Mesothelial cell of epicardium (in vitro differentiated cells): ENCODE measurements at regions not wholly inside any gene's neighbourhood (a gene's known extent, or its start where the extent isn't known, plus 50 kb on each side); places are given as distances from the start of the nearest gene placed in this dataset.
"Not testable (repeated sequence)": the region's sequence is repeated elsewhere in the genome, so short reads cannot be mapped to it uniquely, and the experiment has no call there.

Source experiments
- DNase-seq, 2 experiments: peaks; one replicate each; pipeline ENCODE4 v3.0.0; 2021; ENCODE audit warnings: low spot score in 2 of 2; ENCODE audit not compliant: unreplicated experiment in 2 of 2
- H3K27ac Mint-ChIP-seq: 2 replicates; pipeline ENCODE4 v1.8.0; 2021; ENCODE audit warnings: mixed read lengths
- H3K27me3 Mint-ChIP-seq: 2 replicates; pipeline ENCODE4 v1.8.0; 2021; ENCODE audit warnings: low read depth, mixed read lengths
- H3K36me3 Mint-ChIP-seq: 2 replicates; pipeline ENCODE4 v1.8.0; 2021; ENCODE audit warnings: mixed read lengths
- H3K4me1 Mint-ChIP-seq: 2 replicates; pipeline ENCODE4 v1.8.0; 2021; ENCODE audit warnings: mixed read lengths
- H3K4me3 Mint-ChIP-seq: 2 replicates; pipeline ENCODE4 v1.8.0; 2021; ENCODE audit warnings: mild to moderate bottlenecking, moderate library complexity, mixed read lengths
- H3K9me3 Mint-ChIP-seq: 2 replicates; pipeline ENCODE4 v1.8.0; 2021; ENCODE audit warnings: mixed read lengths
- CTCF ChIP-seq: fragments of 200-600 bp; sonication (generic); IDR thresholded peaks from one replicate; pipeline ENCODE4 v1.5.0; 2021; ENCODE audit warnings: antibody characterized with exemption; ENCODE audit not compliant: unreplicated experiment

GRCh38 chr3:177792311-177793030 is 595.2 kb upstream of the TBL1XR1 start:
- Mint-ChIP-seq H3K4me1 (peaks cover 18% of the 10 kb centered on the region), H3K9me3 (no peaks in the 10 kb centered on the region), H3K27me3 (no peaks in the 10 kb centered on the region), H3K4me3 (no peak overlapping the region), H3K27ac (no peak overlapping the region), H3K36me3 (no peaks in the 10 kb centered on the region)
- no peak for TF ChIP-seq CTCF
- no peak for DNase-seq

- TF ChIP-seq CTCF: no peak
Observed at GRCh38 chr3:177793451-177793850, 596.2 kb upstream of the TBL1XR1 start.

GRCh38 chr3:177795216-177795615 is 597.9 kb upstream of the TBL1XR1 start:
- no peak overlapping the region for H3K4me3 Mint-ChIP-seq
- H3K9me3 Mint-ChIP-seq: no peaks in the 10 kb centered on the region
- no peaks in the 10 kb centered on the region for H3K36me3 Mint-ChIP-seq
- no peak for DNase-seq
- H3K4me1 Mint-ChIP-seq: peaks cover 18% of the 10 kb centered on the region
- TF ChIP-seq CTCF: no peak
- H3K27me3 Mint-ChIP-seq: no peaks in the 10 kb centered on the region
- no peak overlapping the region for H3K27ac Mint-ChIP-seq

More at GRCh38 chr3:177793451-177793850, 596.2 kb upstream of the TBL1XR1 start:
- peaks cover 25% of the 10 kb centered on the region for H3K4me1 Mint-ChIP-seq
- no peak overlapping the region for H3K27ac Mint-ChIP-seq
- H3K36me3 Mint-ChIP-seq: no peaks in the 10 kb centered on the region
- H3K4me3 Mint-ChIP-seq: no peak overlapping the region
- H3K27me3 Mint-ChIP-seq: no peaks in the 10 kb centered on the region
- no peak for DNase-seq
- no peaks in the 10 kb centered on the region for H3K9me3 Mint-ChIP-seq

GRCh38 chr3:177795859-177796258 is 598.6 kb upstream of the TBL1XR1 start:
- Mint-ChIP-seq H3K36me3 (no peaks in the 10 kb centered on the region), H3K27ac (no peak overlapping the region), H3K9me3 (no peaks in the 10 kb centered on the region), H3K4me1 (peaks cover 18% of the 10 kb centered on the region), H3K27me3 (no peaks in the 10 kb centered on the region), H3K4me3 (no peak overlapping the region)
- TF ChIP-seq CTCF: no peak
- DNase-seq: no peak

GRCh38 chr3:177800147-177800546 is 602.9 kb upstream of the TBL1XR1 start:
- not testable (repeated sequence) for H3K9me3 Mint-ChIP-seq, H3K27me3 Mint-ChIP-seq, DNase-seq, H3K36me3 Mint-ChIP-seq, H3K27ac Mint-ChIP-seq, H3K4me3 Mint-ChIP-seq
- peaks cover 16% of the 10 kb centered on the region for H3K4me1 Mint-ChIP-seq

- H3K4me1 Mint-ChIP-seq: peaks cover 16% of the 10 kb centered on the region
- no peaks in the 10 kb centered on the region for H3K9me3 Mint-ChIP-seq
- no peak overlapping the region for H3K27ac Mint-ChIP-seq
- no peak for DNase-seq
- H3K36me3 Mint-ChIP-seq: no peaks in the 10 kb centered on the region
- no peaks in the 10 kb centered on the region for H3K27me3 Mint-ChIP-seq
- no peak for TF ChIP-seq CTCF
- no peak overlapping the region for H3K4me3 Mint-ChIP-seq
Observed at GRCh38 chr3:177800561-177800960, 603.3 kb upstream of the TBL1XR1 start.
